CD4-positive, alpha-beta T cell (primary cell): ENCODE measurements at regions not wholly inside any gene's neighbourhood (a gene's known extent, or its start where the extent isn't known, plus 50 kb on each side); places are given as distances from the start of the nearest gene placed in this dataset.

Experiments
- ATAC-seq: fragments of 200-7000 bp; cut with Tn5 transposase; one replicate; pipeline ENCODE4 v1.10.0; 2022; ENCODE audit warnings: mild to moderate bottlenecking; ENCODE audit not compliant: poor library complexity
- CTCF ChIA-PET: fragments of 350-600 bp; sonication (Branson Sonifier 250); formaldehyde crosslinking; loops from one replicate; lab custom pipeline; 2021; ENCODE audit warnings: antibody characterized with exemption, inconsistent platforms; lab: Charles Lee
- POLR2A ChIA-PET: fragments of 350-600 bp; sonication (Branson Sonifier 250); formaldehyde crosslinking; loops from one replicate; lab custom pipeline; 2021; ENCODE audit warnings: antibody characterized with exemption, inconsistent platforms; lab: Charles Lee
- DNase-seq, 14 experiments: peaks; one replicate each; pipeline ENCODE4 v3.0.0-alpha.2; 2013 to 2020; ENCODE audit warnings: mixed read lengths in 2 of 14
- H3K27ac ChIP-seq, 2 donors: one replicate each; pipeline versions ENCODE4 v1.5.1 to v1.7.0; 2013; ENCODE audit warnings: low read length in 2 of 2, low read depth in 1 of 2, mild to moderate bottlenecking in 1 of 2
- H3K27me3 ChIP-seq, 2 experiments: 1 replicate in 1 of 2; 2 replicates in 1 of 2; pipeline versions ENCODE4 v1.6.1 to v1.7.0; 2013; ENCODE audit warnings: low read length in 2 of 2, control low read depth in 1 of 2, mild to moderate bottlenecking in 1 of 2, moderate library complexity in 1 of 2; ENCODE audit not compliant: insufficient read depth in 2 of 2, control insufficient read depth in 1 of 2
- H3K36me3 ChIP-seq: one replicate; pipeline ENCODE4 v1.6.1; 2013; ENCODE audit warnings: low read length, control low read depth; ENCODE audit not compliant: insufficient read depth
- H3K4me1 ChIP-seq: one replicate; pipeline ENCODE4 v1.6.1; 2013; ENCODE audit warnings: low read length, control low read depth; ENCODE audit not compliant: insufficient read depth
- H3K4me3 ChIP-seq: one replicate; pipeline ENCODE4 v1.5.1; 2013; ENCODE audit warnings: mild to moderate bottlenecking, low read length, moderate library complexity
- H3K9me3 ChIP-seq, 2 experiments: 1 replicate in 1 of 2; 2 replicates in 1 of 2; pipeline versions ENCODE4 v1.6.1 to v1.7.0; 2013; ENCODE audit warnings: low read length in 2 of 2, mild to moderate bottlenecking in 2 of 2, control low read depth in 1 of 2, moderate library complexity in 1 of 2; ENCODE audit not compliant: control insufficient read depth in 1 of 2, insufficient read depth in 1 of 2
- H3K27ac Mint-ChIP-seq: one replicate; pipeline ENCODE4 v1.8.0; 2020; ENCODE audit warnings: mixed read lengths
- H3K27me3 Mint-ChIP-seq: one replicate; pipeline ENCODE4 v1.8.0; 2021; ENCODE audit warnings: mixed read lengths
- H3K36me3 Mint-ChIP-seq: one replicate; pipeline ENCODE4 v1.8.0; 2021; ENCODE audit warnings: low read depth, mixed read lengths
- H3K4me1 Mint-ChIP-seq: one replicate; pipeline ENCODE4 v1.8.0; 2021; ENCODE audit warnings: low read depth, mixed read lengths
- H3K4me3 Mint-ChIP-seq: one replicate; pipeline ENCODE4 v1.8.0; 2020; ENCODE audit warnings: mild to moderate bottlenecking, mixed read lengths
- H3K9me3 Mint-ChIP-seq: one replicate; pipeline ENCODE4 v1.8.0; 2020; ENCODE audit warnings: mixed read lengths
- CTCF ChIP-seq: fragments of 200-600 bp; IDR thresholded peaks from one replicate; pipeline ENCODE4 v1.8.0; 2022; ENCODE audit warnings: antibody characterized with exemption, mild to moderate bottlenecking
- intact Hi-C, 2 experiments: fragments of 100-400 bp; cut with DNase I in 1 of 2; cut with micrococcal nuclease in 1 of 2; formaldehyde crosslinking; loops; one replicate each; pipeline versions ENCODE4 v1.15.1 to v1.9.0; 2023 to 2025; cut with DNase I, micrococcal nuclease

- no peaks in the 10 kb centered on the region for H3K36me3 Mint-ChIP-seq
- Histone ChIP-seq H3K4me1 (no peaks in the 10 kb centered on the region), H3K36me3 (no peaks in the 10 kb centered on the region), H3K27me3 (no peaks in the 10 kb centered on the region), H3K27ac (no peak overlapping the region), H3K9me3 (no peaks in the 10 kb centered on the region), H3K4me3 (no peak overlapping the region)
- ATAC-seq, result no peak
- intact Hi-C loops, result no loop called here
- ChIA-PET POLR2A (no interaction called here), CTCF (no interaction called here)
- no peaks in the 10 kb centered on the region for H3K27me3 Mint-ChIP-seq
- no peak for DNase-seq
- no peak overlapping the region for H3K27ac Mint-ChIP-seq
- H3K9me3 Mint-ChIP-seq, result no peaks in the 10 kb centered on the region
- no peak for TF ChIP-seq CTCF
- no peak overlapping the region for H3K4me3 Mint-ChIP-seq
- no peaks in the 10 kb centered on the region for H3K4me1 Mint-ChIP-seq
Observed at GRCh38 chr5:74072646-74073045, 446.6 kb downstream of the ARHGEF28 start.

- H3K4me3 ChIP-seq, result no peak overlapping the region
- intact Hi-C loops, result no loop called here
- no peaks in the 10 kb centered on the region for H3K27me3 Mint-ChIP-seq
- no peaks in the 10 kb centered on the region for H3K4me1 ChIP-seq
- H3K9me3 ChIP-seq, result no peaks in the 10 kb centered on the region
- ChIA-PET CTCF (no interaction called here), POLR2A (no interaction called here)
- H3K9me3 Mint-ChIP-seq, result no peaks in the 10 kb centered on the region
- H3K36me3 Mint-ChIP-seq, result no peaks in the 10 kb centered on the region
- no peak for TF ChIP-seq CTCF
- DNase-seq (no peak), ATAC-seq (no peak)
- no peak overlapping the region for H3K4me3 Mint-ChIP-seq
- no peaks in the 10 kb centered on the region for H3K4me1 Mint-ChIP-seq
- H3K27ac ChIP-seq, result no peak overlapping the region
- no peak overlapping the region for H3K27ac Mint-ChIP-seq
- H3K36me3 ChIP-seq, result no peaks in the 10 kb centered on the region
- H3K27me3 ChIP-seq, result no peaks in the 10 kb centered on the region
Observed at GRCh38 chr5:74070766-74071165, 444.8 kb downstream of the ARHGEF28 start.

GRCh38 chr5:74069741-74070140, 443.7 kb downstream of the ARHGEF28 start:
- Mint-ChIP-seq H3K27ac (no peak overlapping the region), H3K27me3 (no peaks in the 10 kb centered on the region), H3K36me3 (no peaks in the 10 kb centered on the region), H3K9me3 (no peaks in the 10 kb centered on the region), H3K4me1 (no peaks in the 10 kb centered on the region), H3K4me3 (no peak overlapping the region)
- intact Hi-C loops, result no loop called here
- H3K27ac ChIP-seq, result no peak overlapping the region
- no peaks in the 10 kb centered on the region for H3K4me1 ChIP-seq
- H3K4me3 ChIP-seq, result no peak overlapping the region
- H3K9me3 ChIP-seq, result no peaks in the 10 kb centered on the region
- H3K36me3 ChIP-seq, result no peaks in the 10 kb centered on the region
- CTCF ChIA-PET, result no interaction called here
- no peak for ATAC-seq
- POLR2A ChIA-PET, result no interaction called here
- no peak for DNase-seq
- TF ChIP-seq CTCF, result no peak
- no peaks in the 10 kb centered on the region for H3K27me3 ChIP-seq
